SK-N-SH (cell line): ENCODE measurements at regions not wholly inside any gene's neighbourhood (a gene's known extent, or its start where the extent isn't known, plus 50 kb on each side); places are given as distances from the start of the nearest gene placed in this dataset.

Experiments used
- CTCF ChIA-PET: fragments of 300-600, 350-600 bp; formaldehyde crosslinking; extraction: SDS; loops from one replicate; lab custom pipeline; 2021; lab: Yijun Ruan, JAX
- POLR2A ChIA-PET: fragments of 350-600 bp; sonication (Branson Sonifier 250); formaldehyde crosslinking; extraction: SDS; loops from one replicate; lab custom pipeline; 2020; ENCODE audit warnings: antibody characterized with exemption, inconsistent platforms; lab: Yijun Ruan, JAX
- DNase-seq: peaks from one replicate; pipeline ENCODE4 v3.0.0; 2012
- H2AFZ ChIP-seq: fragments of 200-600 bp; sonication (generic); 2 replicates; pipeline ENCODE4 v1.8.1; 2016; ENCODE audit warnings: antibody characterized with exemption, mild to moderate bottlenecking, low read depth
- H3F3A ChIP-seq: fragments of 200-600 bp; sonication (generic); replicated peaks from 2 replicates; pipeline ENCODE3; 2016; ENCODE audit warnings: antibody characterized with exemption, mild to moderate bottlenecking; ENCODE audit not compliant: insufficient read depth
- H3K27ac ChIP-seq, 2 experiments: fragments of 200-500 bp in 1 of 2; fragments of 200-600 bp in 1 of 2; sonication (Bioruptor generic) in 1 of 2; sonication (generic), shearing (Covaris generic) in 1 of 2; 2 replicates each; pipeline versions ENCODE4 v1.5.1 to v1.6.1; 2014 to 2016; ENCODE audit warnings: low read depth in 2 of 2, inconsistent platforms in 1 of 2, low read length in 1 of 2, mild to moderate bottlenecking in 1 of 2, mixed read lengths in 1 of 2
- H3K27me3 ChIP-seq: fragments of 200-600 bp; sonication (generic), shearing (Covaris generic); 2 replicates; pipeline ENCODE4 v1.6.1; 2016; ENCODE audit warnings: mixed run types; ENCODE audit not compliant: insufficient read depth
- H3K36me3 ChIP-seq, 2 experiments: fragments of 200-500 bp in 1 of 2; fragments of 200-600 bp in 1 of 2; sonication (Bioruptor generic) in 1 of 2; sonication (generic) in 1 of 2; replicated peaks in 1 of 2; 2 replicates each; pipeline versions ENCODE3 to v1.5.1; 2014 to 2016; ENCODE audit warnings: low read length in 1 of 2, mild to moderate bottlenecking in 1 of 2; ENCODE audit not compliant: insufficient read depth in 2 of 2, control insufficient read depth in 1 of 2
- H3K4me1 ChIP-seq, 2 experiments: fragments of 200-500 bp in 1 of 2; fragments of 200-600 bp in 1 of 2; sonication (Bioruptor generic) in 1 of 2; sonication (generic), shearing (Covaris generic) in 1 of 2; 2 replicates each; pipeline versions ENCODE4 v1.5.1 to v1.6.1; 2014 to 2016; ENCODE audit warnings: low read depth in 1 of 2, low read length in 1 of 2, mixed run types in 1 of 2; ENCODE audit not compliant: insufficient read depth in 2 of 2, control insufficient read depth in 1 of 2
- H3K4me2 ChIP-seq: fragments of 200-600 bp; sonication (generic), shearing (Covaris generic); 2 replicates; pipeline ENCODE4 v1.6.1; 2017; ENCODE audit warnings: mixed run types
- H3K4me3 ChIP-seq, 2 experiments: fragments of 200-500 bp in 1 of 2; fragments of 200-600 bp in 1 of 2; sonication (Bioruptor generic) in 1 of 2; sonication (generic), shearing (Covaris generic) in 1 of 2; 2 replicates each; pipeline versions ENCODE4 v1.5.1 to v1.8.1; 2014 to 2016; ENCODE audit warnings: low read depth in 2 of 2, inconsistent platforms in 1 of 2, low read length in 1 of 2, mild to moderate bottlenecking in 1 of 2, mixed read lengths in 1 of 2, moderate library complexity in 1 of 2
- H3K79me2 ChIP-seq: fragments of 200-600 bp; sonication (generic); 2 replicates; pipeline ENCODE4 v1.8.1; 2017; ENCODE audit warnings: mild to moderate bottlenecking; ENCODE audit not compliant: insufficient read depth
- H3K9ac ChIP-seq: fragments of 200-600 bp; sonication (generic); 2 replicates; pipeline ENCODE4 v1.6.1; 2017; ENCODE audit warnings: mixed run types
- H3K9me2 ChIP-seq: fragments of 200-600 bp; sonication (generic); 2 replicates; pipeline ENCODE4 v1.6.1; 2017; ENCODE audit warnings: mixed run types
- H3K9me3 ChIP-seq: fragments of 200-600 bp; sonication (generic); 2 replicates; pipeline ENCODE4 v1.6.1; 2017; ENCODE audit warnings: mixed run types, mild to moderate bottlenecking, moderate library complexity
- H4K20me1 ChIP-seq: fragments of 200-600 bp; sonication (generic); 2 replicates; pipeline ENCODE4 v1.6.1; 2017; ENCODE audit warnings: mild to moderate bottlenecking, mixed run types; ENCODE audit not compliant: insufficient read depth
- ELF1 ChIP-seq: IDR thresholded peaks from 2 replicates; pipeline ENCODE4 v1.4.0; 2012
- EZH2phosphoT487 ChIP-seq: fragments of 200-600 bp; sonication (generic); IDR thresholded peaks from 2 replicates; pipeline ENCODE4 v1.6.1; 2017; ENCODE audit warnings: low read depth, mixed run types, mild to moderate bottlenecking, antibody characterized with exemption, moderate library complexity, borderline replicate concordance
- FOXM1 ChIP-seq: IDR thresholded peaks from 2 replicates; pipeline ENCODE4 v1.4.0; 2012; ENCODE audit warnings: low read depth, mild to moderate bottlenecking
- GABPA ChIP-seq: IDR thresholded peaks from 2 replicates; pipeline ENCODE4 v1.4.0; 2012; ENCODE audit warnings: low read depth, mild to moderate bottlenecking
- GATA2 ChIP-seq: sonication (generic); formaldehyde crosslinking; IDR thresholded peaks from 2 replicates; pipeline ENCODE4 v1.5.0; 2020; ENCODE audit warnings: mild to moderate bottlenecking, missing genetic modification reagents
- NFIC ChIP-seq: IDR thresholded peaks from 2 replicates; pipeline ENCODE4 v1.4.0; 2012; ENCODE audit warnings: borderline replicate concordance
- PBX3 ChIP-seq: IDR thresholded peaks from 2 replicates; pipeline ENCODE4; 2012
- POLR2AphosphoS5 ChIP-seq: IDR thresholded peaks from 2 replicates; pipeline ENCODE4 v1.6.1; 2012; ENCODE audit warnings: low read depth, low read length
- RAD21 ChIP-seq: IDR thresholded peaks from 2 replicates; pipeline ENCODE4 v1.6.1; 2012; ENCODE audit warnings: mild to moderate bottlenecking, low read length
- RFX5 ChIP-seq: IDR thresholded peaks from 2 replicates; pipeline ENCODE4 v1.6.1; 2012; ENCODE audit warnings: mild to moderate bottlenecking, improper control_type of control experiment, low read length
- SMC3 ChIP-seq: IDR thresholded peaks from 2 replicates; pipeline ENCODE4 v1.6.1; 2012; ENCODE audit warnings: low read depth, low read length, improper control_type of control experiment
- TAF1 ChIP-seq: IDR thresholded peaks from 2 replicates; pipeline ENCODE4 v1.6.1; 2012; ENCODE audit warnings: low read depth, mild to moderate bottlenecking, low read length, moderate library complexity, borderline replicate concordance
- TEAD4 ChIP-seq: IDR thresholded peaks from 2 replicates; pipeline ENCODE4 v1.4.0; 2012; ENCODE audit warnings: mild to moderate bottlenecking, borderline replicate concordance; ENCODE audit not compliant: insufficient read depth
- YY1 ChIP-seq: IDR thresholded peaks from 2 replicates; pipeline ENCODE4 v1.4.0; 2012; ENCODE audit warnings: low read depth, mild to moderate bottlenecking
- WGBS: methylation state at CpG from one replicate; pipeline ENCODE4 v1.1.6; 2017; ENCODE audit warnings: low lambda C conversion rate; 5-methylcytosine and 5-hydroxymethylcytosine counted together
- TF ChIP-seq, protein P1 (sequence below): IDR thresholded peaks from 2 replicates; pipeline ENCODE4 v1.6.1; 2012; ENCODE audit warnings: mild to moderate bottlenecking, low read depth, low read length, moderate library complexity
- TF ChIP-seq, protein P2 (sequence below): fragments of 150-350 bp; IDR thresholded peaks from 2 replicates; pipeline ENCODE4 v1.6.1; 2016; ENCODE audit warnings: mild to moderate bottlenecking, low read depth, low read length

DNA sequence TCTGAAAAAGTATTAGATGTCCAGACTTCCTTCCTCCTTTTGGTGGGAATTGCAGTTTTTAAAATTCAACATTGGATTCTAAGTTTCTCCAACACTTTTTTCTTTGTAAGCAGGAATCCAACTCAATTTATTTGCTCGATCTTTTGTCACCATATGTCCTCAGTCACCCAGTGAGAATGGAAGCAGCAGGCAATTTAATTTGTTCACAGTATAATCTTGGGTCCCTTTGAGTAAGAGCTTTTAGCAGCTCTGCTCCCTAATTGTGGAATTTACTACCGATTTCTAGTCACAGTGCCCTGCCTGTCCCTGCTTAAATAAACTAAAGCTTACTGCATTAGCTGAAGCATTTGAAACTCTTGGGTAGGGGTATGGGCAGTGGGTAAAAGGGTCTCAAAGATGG, 98.6 kb downstream of the BTBD3 start:
- no peaks in the 10 kb centered on the region for H3K79me2 ChIP-seq
- H4K20me1 ChIP-seq = no peaks in the 10 kb centered on the region
- DNase-seq = no peak
- H3K27ac ChIP-seq = no peak overlapping the region
- WGBS = 15% methylated on average over 2 of the region's 2 CpGs
- H3K9me3 ChIP-seq = no peaks in the 10 kb centered on the region
- H3F3A ChIP-seq = no peaks in the 10 kb centered on the region
- H3K9ac ChIP-seq = no peak overlapping the region
- no peaks in the 10 kb centered on the region for H3K36me3 ChIP-seq
- TF ChIP-seq RFX5 (no peak), ELF1 (no peak), SMC3 (no peak), TAF1 (no peak), GATA2 (CRISPR knock-in tag) (no peak), YY1 (no peak), POLR2AphosphoS5 (no peak), TEAD4 (no peak), EZH2phosphoT487 (no peak), PBX3 (no peak)
- no peak overlapping the region for H3K4me2 ChIP-seq
- H3K4me1 ChIP-seq = no peaks in the 10 kb centered on the region
- no peaks in the 10 kb centered on the region for H3K27me3 ChIP-seq
- ChIA-PET POLR2A (no interaction called here), CTCF (no interaction called here)
- no peak overlapping the region for H3K4me3 ChIP-seq
- no peaks in the 10 kb centered on the region for H3K9me2 ChIP-seq
- H2AFZ ChIP-seq = no peak overlapping the region

- no peak overlapping the region for H3K4me3 ChIP-seq
- POLR2A ChIA-PET = no interaction called here
- no peaks in the 10 kb centered on the region for H3K36me3 ChIP-seq
- H3K27ac ChIP-seq = no peak overlapping the region
- H3K9ac ChIP-seq = no peak overlapping the region
- H3K4me2 ChIP-seq = no peak overlapping the region
- H3K4me1 ChIP-seq = no peaks in the 10 kb centered on the region
- H3K79me2 ChIP-seq = no peaks in the 10 kb centered on the region
- H3F3A ChIP-seq = no peaks in the 10 kb centered on the region
- H2AFZ ChIP-seq = no peak overlapping the region
- no peaks in the 10 kb centered on the region for H3K9me3 ChIP-seq
- DNase-seq = no peak
- no peaks in the 10 kb centered on the region for H3K9me2 ChIP-seq
- TF ChIP-seq FOXM1 = no peak
- TF ChIP-seq RFX5 = no peak
- no peak for TF ChIP-seq RAD21
- no peak for TF ChIP-seq GABPA
- TF ChIP-seq, protein P1, sequence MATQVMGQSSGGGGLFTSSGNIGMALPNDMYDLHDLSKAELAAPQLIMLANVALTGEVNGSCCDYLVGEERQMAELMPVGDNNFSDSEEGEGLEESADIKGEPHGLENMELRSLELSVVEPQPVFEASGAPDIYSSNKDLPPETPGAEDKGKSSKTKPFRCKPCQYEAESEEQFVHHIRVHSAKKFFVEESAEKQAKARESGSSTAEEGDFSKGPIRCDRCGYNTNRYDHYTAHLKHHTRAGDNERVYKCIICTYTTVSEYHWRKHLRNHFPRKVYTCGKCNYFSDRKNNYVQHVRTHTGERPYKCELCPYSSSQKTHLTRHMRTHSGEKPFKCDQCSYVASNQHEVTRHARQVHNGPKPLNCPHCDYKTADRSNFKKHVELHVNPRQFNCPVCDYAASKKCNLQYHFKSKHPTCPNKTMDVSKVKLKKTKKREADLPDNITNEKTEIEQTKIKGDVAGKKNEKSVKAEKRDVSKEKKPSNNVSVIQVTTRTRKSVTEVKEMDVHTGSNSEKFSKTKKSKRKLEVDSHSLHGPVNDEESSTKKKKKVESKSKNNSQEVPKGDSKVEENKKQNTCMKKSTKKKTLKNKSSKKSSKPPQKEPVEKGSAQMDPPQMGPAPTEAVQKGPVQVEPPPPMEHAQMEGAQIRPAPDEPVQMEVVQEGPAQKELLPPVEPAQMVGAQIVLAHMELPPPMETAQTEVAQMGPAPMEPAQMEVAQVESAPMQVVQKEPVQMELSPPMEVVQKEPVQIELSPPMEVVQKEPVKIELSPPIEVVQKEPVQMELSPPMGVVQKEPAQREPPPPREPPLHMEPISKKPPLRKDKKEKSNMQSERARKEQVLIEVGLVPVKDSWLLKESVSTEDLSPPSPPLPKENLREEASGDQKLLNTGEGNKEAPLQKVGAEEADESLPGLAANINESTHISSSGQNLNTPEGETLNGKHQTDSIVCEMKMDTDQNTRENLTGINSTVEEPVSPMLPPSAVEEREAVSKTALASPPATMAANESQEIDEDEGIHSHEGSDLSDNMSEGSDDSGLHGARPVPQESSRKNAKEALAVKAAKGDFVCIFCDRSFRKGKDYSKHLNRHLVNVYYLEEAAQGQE = no peak
- TF ChIP-seq NFIC = no peak
- TF ChIP-seq, protein P2, sequence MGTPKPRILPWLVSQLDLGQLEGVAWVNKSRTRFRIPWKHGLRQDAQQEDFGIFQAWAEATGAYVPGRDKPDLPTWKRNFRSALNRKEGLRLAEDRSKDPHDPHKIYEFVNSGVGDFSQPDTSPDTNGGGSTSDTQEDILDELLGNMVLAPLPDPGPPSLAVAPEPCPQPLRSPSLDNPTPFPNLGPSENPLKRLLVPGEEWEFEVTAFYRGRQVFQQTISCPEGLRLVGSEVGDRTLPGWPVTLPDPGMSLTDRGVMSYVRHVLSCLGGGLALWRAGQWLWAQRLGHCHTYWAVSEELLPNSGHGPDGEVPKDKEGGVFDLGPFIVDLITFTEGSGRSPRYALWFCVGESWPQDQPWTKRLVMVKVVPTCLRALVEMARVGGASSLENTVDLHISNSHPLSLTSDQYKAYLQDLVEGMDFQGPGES = no peak
- no peak for TF ChIP-seq SMC3
- no peak for TF ChIP-seq YY1
- WGBS = 51% methylated on average over 3 of the region's 3 CpGs
- no peaks in the 10 kb centered on the region for H4K20me1 ChIP-seq
- H3K27me3 ChIP-seq = no peaks in the 10 kb centered on the region
- CTCF ChIA-PET = no interaction called here
Measured at GRCh38 chr20:12019715-12020114, 102.0 kb downstream of the BTBD3 start.
